ENCODE measurements at regions not wholly inside any gene's neighbourhood (a gene's known extent, or its start where the extent isn't known, plus 50 kb on each side); places are given as distances from the start of the nearest gene placed in this dataset.

DNA sequence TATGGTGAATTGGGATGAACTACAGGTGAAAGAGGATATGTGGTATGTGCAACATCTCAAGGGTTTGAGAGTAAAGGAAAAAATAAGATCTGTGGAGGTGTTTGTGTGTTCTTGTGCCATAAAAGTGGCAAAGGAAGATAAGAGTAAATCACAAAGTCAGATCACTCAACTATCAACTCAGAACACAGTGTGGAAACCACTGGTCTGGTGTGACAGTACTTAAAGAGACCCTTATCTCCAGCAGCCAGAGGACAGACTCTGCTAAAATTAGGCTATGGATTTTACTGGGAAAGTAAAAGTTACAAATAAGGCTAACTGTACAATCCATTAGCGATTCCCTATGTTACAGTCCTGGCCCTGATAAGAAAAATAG, 54.0 kb upstream of the PRDM8 start:
- TF ChIP-seq, protein P1, sequence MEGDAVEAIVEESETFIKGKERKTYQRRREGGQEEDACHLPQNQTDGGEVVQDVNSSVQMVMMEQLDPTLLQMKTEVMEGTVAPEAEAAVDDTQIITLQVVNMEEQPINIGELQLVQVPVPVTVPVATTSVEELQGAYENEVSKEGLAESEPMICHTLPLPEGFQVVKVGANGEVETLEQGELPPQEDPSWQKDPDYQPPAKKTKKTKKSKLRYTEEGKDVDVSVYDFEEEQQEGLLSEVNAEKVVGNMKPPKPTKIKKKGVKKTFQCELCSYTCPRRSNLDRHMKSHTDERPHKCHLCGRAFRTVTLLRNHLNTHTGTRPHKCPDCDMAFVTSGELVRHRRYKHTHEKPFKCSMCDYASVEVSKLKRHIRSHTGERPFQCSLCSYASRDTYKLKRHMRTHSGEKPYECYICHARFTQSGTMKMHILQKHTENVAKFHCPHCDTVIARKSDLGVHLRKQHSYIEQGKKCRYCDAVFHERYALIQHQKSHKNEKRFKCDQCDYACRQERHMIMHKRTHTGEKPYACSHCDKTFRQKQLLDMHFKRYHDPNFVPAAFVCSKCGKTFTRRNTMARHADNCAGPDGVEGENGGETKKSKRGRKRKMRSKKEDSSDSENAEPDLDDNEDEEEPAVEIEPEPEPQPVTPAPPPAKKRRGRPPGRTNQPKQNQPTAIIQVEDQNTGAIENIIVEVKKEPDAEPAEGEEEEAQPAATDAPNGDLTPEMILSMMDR (IDR thresholded peaks at IDR 0.05; ENCODE audit: low read depth, low read length) = no peak
- TF ChIP-seq, protein P2, sequence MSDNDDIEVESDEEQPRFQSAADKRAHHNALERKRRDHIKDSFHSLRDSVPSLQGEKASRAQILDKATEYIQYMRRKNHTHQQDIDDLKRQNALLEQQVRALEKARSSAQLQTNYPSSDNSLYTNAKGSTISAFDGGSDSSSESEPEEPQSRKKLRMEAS (IDR thresholded peaks at IDR 0.05; ENCODE audit: low read depth, low read length) = no peak
- TF ChIP-seq POLR2A (IDR thresholded peaks at IDR 0.05; ENCODE audit: extremely low read depth, insufficient read length) (no peak), MYC (IDR thresholded peaks at IDR 0.05; ENCODE audit: low read depth, low read length) (no peak)

Data from NB4 (cell line).